ENCODE measurements at regions not wholly inside any gene's neighbourhood (a gene's known extent, or its start where the extent isn't known, plus 50 kb on each side); places are given as distances from the start of the nearest gene placed in this dataset.
A peak's percentile ranks its signal among the peaks of the same experiment; 100 is the strongest.

DNA sequence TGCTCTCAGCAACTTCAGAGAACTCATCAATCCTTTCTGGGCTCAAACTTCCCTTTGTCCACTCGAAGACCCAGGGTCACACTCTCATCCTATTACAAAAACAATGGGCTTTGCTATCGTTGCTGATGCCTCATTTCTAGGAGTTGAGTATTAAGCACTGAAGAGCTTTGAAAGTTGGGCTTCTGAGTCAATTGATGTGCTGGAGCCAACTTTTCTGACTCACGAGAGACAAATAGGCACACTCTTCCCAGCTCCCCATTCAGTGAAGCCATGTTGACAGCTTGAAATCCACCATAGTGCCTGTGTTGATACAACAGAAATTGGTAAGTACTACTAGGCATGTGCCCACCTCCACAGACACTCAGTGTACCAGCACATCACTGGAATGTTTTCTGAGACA, 97.5 kb upstream of the PRSS58 start:
- no peak overlapping the region for H3K4me3 ChIP-seq (ENCODE audit: insufficient read depth, low read depth, low read length)
- peaks cover 6% of the 10 kb centered on the region for H3K27me3 ChIP-seq (ENCODE audit: control insufficient read depth, insufficient read depth, low read length)
- H2AK9ac ChIP-seq (replicated peaks; ENCODE audit: low read depth, low read length, poor library complexity), result no peak overlapping the region
- no peak overlapping the region for H3K4me2 ChIP-seq (ENCODE audit: low read depth, low read length)
- POLR2A ChIA-PET (ENCODE audit: unreplicated experiment), result no interaction called here
- H3K36me3 ChIP-seq (ENCODE audit: control insufficient read depth, insufficient read depth, low read length), result no peaks in the 10 kb centered on the region
- no peaks in the 10 kb centered on the region for H3K9me3 ChIP-seq (ENCODE audit: control insufficient read depth, insufficient read depth, low read length)
- H2BK15ac ChIP-seq (ENCODE audit: low read depth, low read length), result no peak overlapping the region
- DNase-seq (peak; percentile 73), ATAC-seq (ENCODE audit: low read depth) (peak; percentile 21; the same call in 1 of the 2 replicates)
- no peak overlapping the region for H3K27ac ChIP-seq (ENCODE audit: insufficient read depth, low read length)
- H3K18ac ChIP-seq (ENCODE audit: low read depth, low read length), result no peak overlapping the region
- CTCF ChIA-PET, result interaction anchor here (1.2 kb wide), 1 partner anchor 463 kb away, joined by 3 read pairs; no protein-coding TSS in a partner anchor
- no peak overlapping the region for H3K4ac ChIP-seq (ENCODE audit: low read depth, low read length)
- peaks cover 2% of the 10 kb centered on the region; the same call in 1 of the 2 replicates for H3K4me1 ChIP-seq (ENCODE audit: control insufficient read depth, insufficient read depth, low read length)
- intact Hi-C loops (cut with micrococcal nuclease) (loop anchor here (5.0 kb wide), 1 partner anchor 427 kb away; no protein-coding TSS in a partner anchor), in situ Hi-C loops (cut with MboI; ENCODE audit: low sequenced_read_pairs) (no loop called here), dilution Hi-C loops (cut with HindIII; ENCODE audit: low sequenced_read_pairs, unreplicated experiment) (no loop called here)
- no peaks in the 10 kb centered on the region for H3K9me1 ChIP-seq (ENCODE audit: insufficient read depth, low read length)
- TF ChIP-seq NFE2L2 (IDR thresholded peaks at IDR 0.05; ENCODE audit: low read depth, low read length) (no peak), RCOR1 (IDR thresholded peaks at IDR 0.05; ENCODE audit: insufficient replicate concordance, low read length) (no peak), CHD1 (IDR thresholded peaks at IDR 0.05; ENCODE audit: low read depth, low read length) (no peak), RFX5 (IDR thresholded peaks at IDR 0.05; ENCODE audit: low read depth, low read length) (no peak), POLR2A (IDR thresholded peaks at IDR 0.05; ENCODE audit: low read depth, low read length) (no peak), SMC3 (IDR thresholded peaks at IDR 0.05; ENCODE audit: low read depth, low read length) (no peak), CEBPB (IDR thresholded peaks at IDR 0.05; ENCODE audit: low read depth, low read length) (no peak), FOS (IDR thresholded peaks at IDR 0.05; ENCODE audit: low read depth, low read length) (no peak), BHLHE40 (IDR thresholded peaks at IDR 0.05; ENCODE audit: low read depth, low read length) (no peak), MAFK (IDR thresholded peaks at IDR 0.05; ENCODE audit: low read depth, low read length) (no peak), MXI1 (IDR thresholded peaks at IDR 0.05; ENCODE audit: borderline replicate concordance, low read depth, low read length) (no peak), RAD21 (IDR thresholded peaks at IDR 0.05; ENCODE audit: low read length) (no peak), MAZ (IDR thresholded peaks at IDR 0.05; ENCODE audit: borderline replicate concordance, low read depth, low read length) (no peak)
- TF ChIP-seq, protein P1, sequence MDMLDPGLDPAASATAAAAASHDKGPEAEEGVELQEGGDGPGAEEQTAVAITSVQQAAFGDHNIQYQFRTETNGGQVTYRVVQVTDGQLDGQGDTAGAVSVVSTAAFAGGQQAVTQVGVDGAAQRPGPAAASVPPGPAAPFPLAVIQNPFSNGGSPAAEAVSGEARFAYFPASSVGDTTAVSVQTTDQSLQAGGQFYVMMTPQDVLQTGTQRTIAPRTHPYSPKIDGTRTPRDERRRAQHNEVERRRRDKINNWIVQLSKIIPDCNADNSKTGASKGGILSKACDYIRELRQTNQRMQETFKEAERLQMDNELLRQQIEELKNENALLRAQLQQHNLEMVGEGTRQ (IDR thresholded peaks at IDR 0.05; ENCODE audit: low read depth, low read length), result no peak
- TF ChIP-seq, protein P2, sequence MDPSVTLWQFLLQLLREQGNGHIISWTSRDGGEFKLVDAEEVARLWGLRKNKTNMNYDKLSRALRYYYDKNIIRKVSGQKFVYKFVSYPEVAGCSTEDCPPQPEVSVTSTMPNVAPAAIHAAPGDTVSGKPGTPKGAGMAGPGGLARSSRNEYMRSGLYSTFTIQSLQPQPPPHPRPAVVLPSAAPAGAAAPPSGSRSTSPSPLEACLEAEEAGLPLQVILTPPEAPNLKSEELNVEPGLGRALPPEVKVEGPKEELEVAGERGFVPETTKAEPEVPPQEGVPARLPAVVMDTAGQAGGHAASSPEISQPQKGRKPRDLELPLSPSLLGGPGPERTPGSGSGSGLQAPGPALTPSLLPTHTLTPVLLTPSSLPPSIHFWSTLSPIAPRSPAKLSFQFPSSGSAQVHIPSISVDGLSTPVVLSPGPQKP (IDR thresholded peaks at IDR 0.05; ENCODE audit: borderline replicate concordance, low read depth, low read length), result no peak
- TF ChIP-seq, protein P3, sequence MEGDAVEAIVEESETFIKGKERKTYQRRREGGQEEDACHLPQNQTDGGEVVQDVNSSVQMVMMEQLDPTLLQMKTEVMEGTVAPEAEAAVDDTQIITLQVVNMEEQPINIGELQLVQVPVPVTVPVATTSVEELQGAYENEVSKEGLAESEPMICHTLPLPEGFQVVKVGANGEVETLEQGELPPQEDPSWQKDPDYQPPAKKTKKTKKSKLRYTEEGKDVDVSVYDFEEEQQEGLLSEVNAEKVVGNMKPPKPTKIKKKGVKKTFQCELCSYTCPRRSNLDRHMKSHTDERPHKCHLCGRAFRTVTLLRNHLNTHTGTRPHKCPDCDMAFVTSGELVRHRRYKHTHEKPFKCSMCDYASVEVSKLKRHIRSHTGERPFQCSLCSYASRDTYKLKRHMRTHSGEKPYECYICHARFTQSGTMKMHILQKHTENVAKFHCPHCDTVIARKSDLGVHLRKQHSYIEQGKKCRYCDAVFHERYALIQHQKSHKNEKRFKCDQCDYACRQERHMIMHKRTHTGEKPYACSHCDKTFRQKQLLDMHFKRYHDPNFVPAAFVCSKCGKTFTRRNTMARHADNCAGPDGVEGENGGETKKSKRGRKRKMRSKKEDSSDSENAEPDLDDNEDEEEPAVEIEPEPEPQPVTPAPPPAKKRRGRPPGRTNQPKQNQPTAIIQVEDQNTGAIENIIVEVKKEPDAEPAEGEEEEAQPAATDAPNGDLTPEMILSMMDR (conservative IDR thresholded peaks at IDR 0.05; ENCODE audit: low read depth, low read length), result no peak
- H2BK5ac ChIP-seq (ENCODE audit: low read depth, low read length, poor library complexity, severe bottlenecking), result no peak overlapping the region
- no CpG with 5 or more reads among the region's 3 CpGs for WGBS, 2 experiments (ENCODE audit: extremely low coverage in 2 of 2, insufficient read length in 1 of 2)
- H2BK20ac ChIP-seq (ENCODE audit: low read depth, low read length), result no peak overlapping the region
- H4K8ac ChIP-seq (ENCODE audit: low read depth in 2 of 2, low read length in 2 of 2), result no peak overlapping the region
- no peaks in the 10 kb centered on the region for H3K79me1 ChIP-seq (ENCODE audit: low read depth in 1 of 2, low read length in 2 of 2)
- no TSS peak for BruUV-seq (replicated peaks)
- no peak overlapping the region for H3K14ac ChIP-seq (replicated peaks; ENCODE audit: low read depth, low read length)
- H3K9ac ChIP-seq (ENCODE audit: low read depth, low read length), result no peak overlapping the region
- H2AFZ ChIP-seq (replicated peaks; ENCODE audit: low read length, poor library complexity), result no peak overlapping the region
- no peak overlapping the region for H4K5ac ChIP-seq (ENCODE audit: low read depth, low read length)
- H2BK120ac ChIP-seq (ENCODE audit: low read depth, low read length), result no peak overlapping the region
- H4K20me1 ChIP-seq (ENCODE audit: insufficient read depth, low read length), result no peaks in the 10 kb centered on the region
- no peak overlapping the region for H3K23ac ChIP-seq (ENCODE audit: low read depth, low read length)
- no peak overlapping the region for H3K56ac ChIP-seq (ENCODE audit: extremely low read depth, insufficient read depth, low read length)
- no peak overlapping the region for H2AK5ac ChIP-seq (ENCODE audit: low read depth, low read length)
- H4K91ac ChIP-seq (ENCODE audit: insufficient read depth, low read depth, low read length), result no peak overlapping the region
